GM23248 (cell line): ENCODE measurements at regions not wholly inside any gene's neighbourhood (a gene's known extent, or its start where the extent isn't known, plus 50 kb on each side); places are given as distances from the start of the nearest gene placed in this dataset.

Experiments
- DNase-seq: peaks from one replicate; pipeline ENCODE4 v3.0.0-alpha.2; 2015
- H2AFZ ChIP-seq: fragments of 200-600 bp; sonication (generic); 2 replicates; pipeline ENCODE4 v1.6.1; 2016; ENCODE audit warnings: antibody characterized with exemption
- H3F3A ChIP-seq: fragments of 200-600 bp; sonication (generic); 2 replicates; pipeline ENCODE4 v1.6.1; 2016; ENCODE audit warnings: mild to moderate bottlenecking, antibody characterized with exemption, mixed run types; ENCODE audit not compliant: insufficient read depth
- H3K27ac ChIP-seq: fragments of 200-600 bp; sonication (generic); 2 replicates; pipeline ENCODE4 v1.5.1; 2016; ENCODE audit warnings: mild to moderate bottlenecking
- H3K27me3 ChIP-seq: fragments of 200-600 bp; sonication (generic); replicated peaks from 2 replicates; pipeline ENCODE4 v1.6.1; 2016; ENCODE audit warnings: mild to moderate bottlenecking; ENCODE audit not compliant: insufficient read depth
- H3K36me3 ChIP-seq: fragments of 200-600 bp; sonication (generic); 2 replicates; pipeline ENCODE4 v1.6.1; 2016; ENCODE audit warnings: low read depth, mild to moderate bottlenecking
- H3K4me1 ChIP-seq: fragments of 200-600 bp; sonication (generic); 2 replicates; pipeline ENCODE4 v1.6.1; 2016; ENCODE audit warnings: mild to moderate bottlenecking; ENCODE audit not compliant: insufficient read depth
- H3K4me2 ChIP-seq: fragments of 200-600 bp; sonication (generic); one replicate; pipeline ENCODE4 v1.6.1; 2016; ENCODE audit warnings: mild to moderate bottlenecking; ENCODE audit not compliant: unreplicated experiment
- H3K4me3 ChIP-seq: fragments of 200-600 bp; sonication (generic); 2 replicates; pipeline ENCODE4 v1.5.1; 2016; ENCODE audit warnings: mild to moderate bottlenecking
- H3K79me2 ChIP-seq: fragments of 200-600 bp; sonication (generic); 2 replicates; pipeline ENCODE4 v1.6.1; 2016; ENCODE audit warnings: mild to moderate bottlenecking; ENCODE audit not compliant: insufficient read depth
- H3K9ac ChIP-seq: fragments of 200-600 bp; sonication (generic); 2 replicates; pipeline ENCODE4 v1.6.1; 2016; ENCODE audit warnings: mild to moderate bottlenecking
- H3K9me2 ChIP-seq: fragments of 200-600 bp; sonication (generic); 2 replicates; pipeline ENCODE4 v1.6.1; 2016; ENCODE audit warnings: mixed run types, mild to moderate bottlenecking, moderate library complexity; ENCODE audit not compliant: insufficient read depth
- H3K9me3 ChIP-seq: fragments of 200-600 bp; sonication (generic); one replicate; pipeline ENCODE4 v1.6.1; 2017; ENCODE audit warnings: low read depth
- H4K20me1 ChIP-seq: fragments of 200-600 bp; sonication (generic); 2 replicates; pipeline ENCODE4 v1.6.0; 2016; ENCODE audit not compliant: insufficient read depth
- EZH2 ChIP-seq: fragments of 200-600 bp; sonication (generic); IDR thresholded peaks from 2 replicates; pipeline ENCODE4 v1.6.1; 2018; ENCODE audit warnings: antibody characterized with exemption, mild to moderate bottlenecking; ENCODE audit not compliant: insufficient read depth, poor library complexity, severe bottlenecking
- EZH2phosphoT487 ChIP-seq: fragments of 200-600 bp; sonication (generic); IDR thresholded peaks from 2 replicates; pipeline ENCODE4 v1.6.1; 2018; ENCODE audit warnings: antibody characterized with exemption, moderate library complexity, mild to moderate bottlenecking, low read depth; ENCODE audit not compliant: insufficient read depth
- WGBS, 2 experiments: methylation state at CpG; one replicate each; pipeline ENCODE4 v1.1.6; 2015 to 2017; ENCODE audit warnings: low lambda C conversion rate in 2 of 2, low coverage in 1 of 2; ENCODE audit errors: missing lambda C conversion rate in 2 of 2; 5-methylcytosine and 5-hydroxymethylcytosine counted together
- in situ Hi-C: fragments of 300-500 bp; cut with MboI; formaldehyde crosslinking; loops from 2 replicates; pipeline ENCODE4 v1.15.0; 2020

DNA sequence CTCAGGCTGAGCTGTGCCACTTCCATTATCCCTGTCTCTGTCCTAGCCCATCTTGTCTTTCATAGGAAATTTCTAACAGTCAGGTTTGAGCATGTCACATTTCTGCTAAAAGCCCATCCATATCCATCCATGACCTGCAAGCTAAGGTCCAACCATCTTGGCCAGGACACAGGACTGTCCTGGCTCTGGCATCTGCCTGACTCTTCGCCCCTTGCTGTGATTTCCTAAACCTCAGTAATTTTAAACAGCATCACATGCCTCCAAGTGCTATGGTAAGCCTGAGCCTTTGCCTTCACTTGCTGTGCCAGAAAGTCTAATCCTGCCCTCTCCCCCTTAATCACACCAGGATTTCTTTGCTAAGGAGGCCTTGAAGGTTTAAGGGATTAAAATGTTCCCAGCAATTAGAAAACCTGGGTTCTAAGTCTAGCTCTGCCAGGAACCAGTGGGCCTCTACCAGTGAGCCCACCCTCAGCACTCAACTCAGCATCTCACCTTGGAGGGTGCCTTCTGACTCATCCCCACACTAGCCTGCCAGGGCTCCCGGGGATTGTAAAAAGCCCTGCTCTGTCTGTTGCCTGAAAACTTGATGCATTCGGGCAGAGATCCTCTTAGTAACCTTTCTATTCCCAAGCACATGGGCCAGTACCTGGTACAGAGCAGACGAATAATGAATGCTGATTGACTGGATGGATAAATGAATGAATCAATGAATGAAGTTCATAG is 411.0 kb downstream of the LRATD1 start:
- H3K9me2 ChIP-seq, result no peaks in the 10 kb centered on the region
- no peak overlapping the region for H3K4me2 ChIP-seq
- in situ Hi-C loops, result no loop called here
- no peak for DNase-seq
- no peaks in the 10 kb centered on the region for H3K36me3 ChIP-seq
- no peaks in the 10 kb centered on the region for H3F3A ChIP-seq
- H3K9me3 ChIP-seq, result no peaks in the 10 kb centered on the region
- H3K79me2 ChIP-seq, result no peaks in the 10 kb centered on the region
- peak overlapping the region; percentile 13; the same call in 1 of the 2 replicates for H2AFZ ChIP-seq
- no peak overlapping the region for H3K9ac ChIP-seq
- no peak overlapping the region for H3K4me3 ChIP-seq
- no peaks in the 10 kb centered on the region for H4K20me1 ChIP-seq
- no peaks in the 10 kb centered on the region for H3K27me3 ChIP-seq
- no peak for TF ChIP-seq EZH2
- TF ChIP-seq EZH2phosphoT487, result no peak
- H3K27ac ChIP-seq, result 0 out of 2 replicates have a peak overlapping the region, but pooled peaks have one; percentile 29
- no peaks in the 10 kb centered on the region for H3K4me1 ChIP-seq
- 37 to 46% methylated on average over 4 of the region's 4 CpGs for WGBS, 2 experiments

DNA sequence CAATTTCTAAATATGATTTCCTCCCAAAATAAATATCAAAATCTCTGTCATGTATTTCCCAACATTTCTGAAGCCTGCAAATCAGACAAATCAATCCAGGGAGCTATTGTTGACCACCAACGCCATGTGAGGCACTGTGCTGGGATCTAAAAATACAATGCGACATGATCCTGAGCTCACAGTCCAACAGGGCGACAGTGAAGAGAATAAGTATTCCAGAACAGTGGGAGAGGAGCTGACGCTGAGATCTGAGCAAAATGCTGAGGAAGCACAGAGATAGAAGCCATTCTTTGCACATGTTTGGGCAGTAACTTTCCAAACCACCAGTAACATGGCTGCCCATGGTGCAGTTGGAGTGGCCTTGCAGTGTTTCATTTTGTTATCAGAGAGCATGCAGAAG is 412.5 kb downstream of the LRATD1 start:
- in situ Hi-C loops, result no loop called here
- Histone ChIP-seq H3K4me1 (no peaks in the 10 kb centered on the region), H3K9me2 (no peaks in the 10 kb centered on the region), H3K36me3 (no peaks in the 10 kb centered on the region), H3F3A (no peaks in the 10 kb centered on the region), H3K4me2 (no peak overlapping the region), H3K9me3 (no peaks in the 10 kb centered on the region), H3K27ac (no peak overlapping the region), H3K79me2 (no peaks in the 10 kb centered on the region), H3K27me3 (no peaks in the 10 kb centered on the region), H3K9ac (no peak overlapping the region), H4K20me1 (no peaks in the 10 kb centered on the region), H2AFZ (no peak overlapping the region), H3K4me3 (no peak overlapping the region)
- 42 to 49% methylated on average over 4 of the region's 4 CpGs for WGBS, 2 experiments
- TF ChIP-seq EZH2phosphoT487 (no peak), EZH2 (no peak)
- no peak for DNase-seq

DNA sequence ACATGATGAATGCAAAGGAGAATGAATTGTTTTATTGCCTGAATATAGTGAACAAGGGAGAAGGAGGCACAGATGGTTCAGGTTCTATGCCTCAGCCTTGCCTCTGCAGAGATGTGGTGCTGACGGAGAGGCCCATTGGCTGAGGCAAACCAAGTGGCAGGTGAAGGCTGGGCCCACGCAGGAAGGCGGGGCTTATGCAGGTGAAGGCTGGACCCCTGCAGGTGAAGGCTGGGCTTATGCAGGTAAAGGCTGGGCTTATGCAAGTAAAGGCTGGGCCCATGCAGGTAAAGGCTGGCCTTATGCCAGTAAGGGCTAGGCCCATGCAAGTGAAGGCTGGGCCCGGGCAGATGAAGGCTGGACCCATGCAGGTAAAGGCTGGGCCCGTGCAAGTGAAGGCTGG is 414.7 kb downstream of the LRATD1 start:
- no peaks in the 10 kb centered on the region for H3K4me1 ChIP-seq
- no peaks in the 10 kb centered on the region for H3K9me3 ChIP-seq
- H3K79me2 ChIP-seq, result no peaks in the 10 kb centered on the region
- H3K9ac ChIP-seq, result no peak overlapping the region
- no peaks in the 10 kb centered on the region for H3K36me3 ChIP-seq
- H3K4me2 ChIP-seq, result no peak overlapping the region
- no peaks in the 10 kb centered on the region for H3K9me2 ChIP-seq
- H2AFZ ChIP-seq, result no peak overlapping the region
- H3K4me3 ChIP-seq, result no peak overlapping the region
- no peak overlapping the region for H3K27ac ChIP-seq
- no peak for DNase-seq
- in situ Hi-C loops, result no loop called here
- H4K20me1 ChIP-seq, result no peaks in the 10 kb centered on the region
- 38 to 60% methylated on average over 5 of the region's 5 CpGs for WGBS, 2 experiments
- H3K27me3 ChIP-seq, result no peaks in the 10 kb centered on the region
- no peaks in the 10 kb centered on the region for H3F3A ChIP-seq
- no peak for TF ChIP-seq EZH2
- no peak for TF ChIP-seq EZH2phosphoT487

DNA sequence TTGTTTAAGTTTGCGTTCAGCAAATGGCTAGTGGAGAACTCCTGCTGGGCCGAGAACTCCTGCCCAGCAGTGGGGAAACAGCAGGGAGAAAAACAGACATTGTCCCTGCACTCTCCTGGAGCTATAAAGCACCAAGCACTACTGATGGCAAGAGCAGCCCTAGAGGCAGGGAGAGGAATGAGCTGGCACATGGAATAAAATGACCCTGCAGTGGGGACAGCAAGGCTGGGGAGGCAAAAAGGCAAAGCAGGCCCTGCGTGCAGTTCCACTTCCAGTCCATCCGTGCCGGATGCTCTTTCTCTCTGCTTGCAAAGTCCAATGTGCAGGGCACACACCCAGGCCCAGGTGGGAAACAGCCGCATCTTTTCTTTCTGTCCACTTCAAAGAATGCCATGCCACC is 415.5 kb downstream of the LRATD1 start:
- H3K4me2 ChIP-seq, result no peak overlapping the region
- H3K36me3 ChIP-seq, result no peaks in the 10 kb centered on the region
- in situ Hi-C loops, result no loop called here
- no peaks in the 10 kb centered on the region for H3K4me1 ChIP-seq
- H3K9ac ChIP-seq, result no peak overlapping the region
- WGBS, 2 experiments, result 76 to 77% methylated on average over 6 of the region's 6 CpGs
- H4K20me1 ChIP-seq, result no peaks in the 10 kb centered on the region
- H3K9me3 ChIP-seq, result no peaks in the 10 kb centered on the region
- H3K79me2 ChIP-seq, result no peaks in the 10 kb centered on the region
- H3K9me2 ChIP-seq, result no peaks in the 10 kb centered on the region
- H3K4me3 ChIP-seq, result no peak overlapping the region
- no peak for DNase-seq
- no peaks in the 10 kb centered on the region for H3K27me3 ChIP-seq
- no peaks in the 10 kb centered on the region for H3F3A ChIP-seq
- no peak overlapping the region for H3K27ac ChIP-seq
- no peak overlapping the region for H2AFZ ChIP-seq
- TF ChIP-seq EZH2phosphoT487 (no peak), EZH2 (no peak)
